GM12878 (cell line): ENCODE measurements at regions not wholly inside any gene's neighbourhood (a gene's known extent, or its start where the extent isn't known, plus 50 kb on each side); places are given as distances from the start of the nearest gene placed in this dataset.

Source experiments
- ATAC-seq: fragments of 200-7000 bp; cut with Tn5 transposase; 3 replicates; pipeline ENCODE4 v1.9.1; 2020; ENCODE audit warnings: mild to moderate bottlenecking, moderate library complexity
- BruUV-seq: library from RNA; stranded (reverse); fragments of 400-500 nt; replicated peaks from 2 replicates; lab custom pipeline; 2021; lab: Mats Ljungman, UMichigan
- CTCF ChIA-PET: fragments of 300-600 bp; sonication (Branson Sonifier 250); formaldehyde crosslinking; extraction: SDS; loops from one replicate; lab custom pipeline; 2021; ENCODE audit warnings: inconsistent platforms; lab: Yijun Ruan, JAX
- POLR2A ChIA-PET: fragments of 350-600 bp; formaldehyde crosslinking; extraction: SDS; loops from one replicate; lab custom pipeline; 2021; ENCODE audit warnings: inconsistent platforms; lab: Charles Lee
- RAD21 ChIA-PET: fragments of 300-600 bp; sonication (Branson Sonifier 250); formaldehyde crosslinking; loops from one replicate; lab custom pipeline; 2023; ENCODE audit warnings: antibody characterized with exemption; ENCODE audit not compliant: unreplicated experiment; lab: Charles Lee
- SMC1A ChIA-PET: fragments of 300-600 bp; sonication (Branson Sonifier 250); formaldehyde crosslinking; loops from one replicate; lab custom pipeline; 2023; ENCODE audit not compliant: unreplicated experiment, uncharacterized antibody; lab: Charles Lee
- DNase-seq: peaks from one replicate; pipeline ENCODE4 v3.0.0-alpha.2; 2011; ENCODE audit warnings: low read depth, low spot score
- FAIRE-seq: peaks from 3 replicates; lab custom pipeline; 2011; peaks lifted over from hg19 to GRCh38; lab: Jason Lieb, UNC
- H2AFZ ChIP-seq: 2 replicates; pipeline ENCODE4 v1.6.0; 2011; ENCODE audit warnings: low read depth, low read length, control low read depth; ENCODE audit not compliant: control insufficient read depth
- H3K27ac ChIP-seq: 2 replicates; pipeline ENCODE4 v1.5.1; 2011; ENCODE audit warnings: control low read depth; ENCODE audit not compliant: control insufficient read depth, insufficient read depth
- H3K27me3 ChIP-seq, 2 experiments: replicated peaks in 1 of 2; 2 replicates each; pipeline versions ENCODE4 v1.6.0 to v1.6.1; 2011; ENCODE audit warnings: low read length in 1 of 2; ENCODE audit not compliant: control insufficient read depth in 2 of 2, insufficient read depth in 2 of 2
- H3K36me3 ChIP-seq, 2 experiments: 2 replicates each; pipeline ENCODE4 v1.5.1; 2011; ENCODE audit warnings: low read length in 1 of 2; ENCODE audit not compliant: control insufficient read depth in 2 of 2, insufficient read depth in 2 of 2
- H3K4me1 ChIP-seq: 2 replicates; pipeline ENCODE4 v1.6.1; 2011; ENCODE audit warnings: mild to moderate bottlenecking, low read length, moderate library complexity, mixed read lengths; ENCODE audit not compliant: control insufficient read depth, insufficient read depth
- H3K4me2 ChIP-seq: 2 replicates; pipeline ENCODE4 v1.6.0; 2011; ENCODE audit warnings: control low read depth; ENCODE audit not compliant: control insufficient read depth, insufficient read depth
- H3K4me3 ChIP-seq: fragments of 200-600 bp; sonication (generic); 2 replicates; pipeline ENCODE4 v1.5.1; 2016
- H3K79me2 ChIP-seq: 2 replicates; pipeline ENCODE4 v1.6.0; 2011; ENCODE audit warnings: low read length; ENCODE audit not compliant: control insufficient read depth, insufficient read depth
- H3K9ac ChIP-seq: 2 replicates; pipeline ENCODE4 v1.8.0; 2011; ENCODE audit warnings: low read length, control low read depth, mixed read lengths; ENCODE audit not compliant: control insufficient read depth, insufficient read depth
- H3K9me3 ChIP-seq: replicated peaks from 3 replicates; pipeline ENCODE4 v1.5.1; 2011; ENCODE audit warnings: mild to moderate bottlenecking, low read length; ENCODE audit not compliant: control insufficient read depth, insufficient read depth
- H4K20me1 ChIP-seq: 2 replicates; pipeline ENCODE4 v1.6.0; 2011; ENCODE audit not compliant: control insufficient read depth, insufficient read depth
- BCL11A ChIP-seq: IDR thresholded peaks from 2 replicates; pipeline ENCODE4 v1.6.1; 2011; ENCODE audit warnings: low read depth, low read length
- CREM ChIP-seq: IDR thresholded peaks from 2 replicates; pipeline ENCODE4 v1.6.1; 2014; ENCODE audit warnings: antibody characterized with exemption, low read depth
- HDGF ChIP-seq: fragments of 450-650 bp; IDR thresholded peaks from 2 replicates; pipeline ENCODE4 v1.6.1; 2016; ENCODE audit warnings: antibody characterized with exemption
- JUNB ChIP-seq: IDR thresholded peaks from 2 replicates; pipeline ENCODE4 v1.6.1; 2016; ENCODE audit warnings: antibody characterized with exemption, mild to moderate bottlenecking
- NBN ChIP-seq: fragments of 450-650 bp; IDR thresholded peaks from 2 replicates; pipeline ENCODE4 v1.6.1; 2016
- RAD21 ChIP-seq: IDR thresholded peaks from 2 replicates; pipeline ENCODE4 v1.6.1; 2011; ENCODE audit warnings: mild to moderate bottlenecking, low read depth, low read length, moderate library complexity; ENCODE audit not compliant: insufficient read depth
- RCOR1 ChIP-seq: conservative IDR thresholded peaks from 2 replicates; pipeline ENCODE4 v1.6.1; 2012; ENCODE audit warnings: low read depth, low read length, improper control_type of control experiment
- SIN3A ChIP-seq: IDR thresholded peaks from 2 replicates; pipeline ENCODE4 v1.6.1; 2012; ENCODE audit warnings: low read depth, low read length, improper control_type of control experiment
- SMARCA5 ChIP-seq: fragments of 450-650 bp; IDR thresholded peaks from 2 replicates; pipeline ENCODE4 v1.6.1; 2017; ENCODE audit warnings: mild to moderate bottlenecking
- TCF12 ChIP-seq: IDR thresholded peaks from 2 replicates; pipeline ENCODE4 v1.6.1; 2011; ENCODE audit warnings: low read depth, mild to moderate bottlenecking, low read length
- WGBS: methylation state at CpG from one replicate; pipeline ENCODE4 v1.1.6; 2016; ENCODE audit warnings: low lambda C conversion rate; ENCODE audit not compliant: insufficient replicate concordance, insufficient coverage; ENCODE audit errors: missing lambda C conversion rate; 5-methylcytosine and 5-hydroxymethylcytosine counted together
- in situ Hi-C: fragments of 300-500 bp; cut with MboI; formaldehyde crosslinking; loops from 9 replicates; pipeline ENCODE4 v1.14.3; 2018; ENCODE audit warnings: mixed read lengths
- intact Hi-C: fragments of 100-400 bp; cut with micrococcal nuclease; formaldehyde crosslinking; loops from one replicate; pipeline ENCODE4 v1.14.2; 2022; ENCODE audit not compliant: unreplicated experiment
- TF ChIP-seq, protein P1 (sequence below): fragments of 450-650 bp; formaldehyde crosslinking; IDR thresholded peaks from 2 replicates; pipeline ENCODE4 v1.4.0; 2020; ENCODE audit warnings: mild to moderate bottlenecking, moderate library complexity
- TF ChIP-seq, protein P2 (sequence below): fragments of 450-650 bp; IDR thresholded peaks from 2 replicates; pipeline ENCODE4 v1.6.1; 2017; ENCODE audit warnings: mild to moderate bottlenecking, moderate library complexity

DNA sequence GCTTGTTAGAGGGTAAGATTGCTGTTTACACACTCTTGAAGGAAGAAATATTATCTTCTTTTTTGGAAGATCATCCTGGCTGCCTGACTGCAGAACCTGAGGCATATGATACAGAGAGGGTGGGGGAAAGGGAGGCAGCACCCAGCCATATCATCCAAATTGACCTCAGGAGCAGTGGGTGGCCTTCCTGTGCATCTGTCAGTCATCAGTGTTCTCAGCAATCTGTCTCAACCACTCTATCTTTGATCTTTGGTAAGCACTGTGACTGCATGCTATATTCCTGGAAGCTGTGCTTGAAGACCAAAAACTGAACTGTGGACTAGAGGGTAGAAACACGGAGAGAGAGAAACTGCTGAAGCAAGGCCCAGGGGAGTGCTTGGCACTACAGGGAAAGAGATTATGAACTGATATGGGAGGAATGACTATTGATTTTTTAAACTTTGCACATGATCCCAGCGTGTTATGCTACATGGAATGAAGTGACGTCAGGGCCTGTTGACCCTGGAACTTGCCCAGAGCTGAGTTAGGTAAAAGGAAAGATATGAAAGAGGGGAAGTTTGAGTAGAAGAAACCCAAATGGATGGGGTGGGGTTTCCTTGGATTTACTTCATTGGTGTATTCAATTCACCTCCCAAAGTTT is 171.5 kb downstream of the ASCL1 start:
- in situ Hi-C loops, result no loop called here

More for the DNA sequence above, 171.5 kb downstream of the ASCL1 start:
- WGBS, result 74% methylated on average over 3 of the region's 3 CpGs
- DNase-seq (no peak), ATAC-seq (no peak), FAIRE-seq (no peak)
- Histone ChIP-seq H2AFZ (no peak overlapping the region), H3K79me2 (no peaks in the 10 kb centered on the region), H3K27ac (no peak overlapping the region), H3K36me3 (no peaks in the 10 kb centered on the region), H3K4me3 (no peak overlapping the region), H3K4me2 (no peak overlapping the region), H3K4me1 (no peaks in the 10 kb centered on the region), H4K20me1 (no peaks in the 10 kb centered on the region), H3K9me3 (peaks cover 4% of the 10 kb centered on the region; the same call in 2 of the 3 replicates), H3K27me3 (no peaks in the 10 kb centered on the region), H3K9ac (no peak overlapping the region)
- BruUV-seq, result no TSS peak
- CTCF ChIA-PET, result no interaction called here
- intact Hi-C loops, result no loop called here
- TF ChIP-seq SMARCA5 (no peak), NBN (no peak), BCL11A (no peak), SIN3A (no peak), JUNB (no peak), TCF12 (no peak), RCOR1 (no peak), RAD21 (no peak), CREM (no peak), HDGF (no peak)
- TF ChIP-seq, protein P1, sequence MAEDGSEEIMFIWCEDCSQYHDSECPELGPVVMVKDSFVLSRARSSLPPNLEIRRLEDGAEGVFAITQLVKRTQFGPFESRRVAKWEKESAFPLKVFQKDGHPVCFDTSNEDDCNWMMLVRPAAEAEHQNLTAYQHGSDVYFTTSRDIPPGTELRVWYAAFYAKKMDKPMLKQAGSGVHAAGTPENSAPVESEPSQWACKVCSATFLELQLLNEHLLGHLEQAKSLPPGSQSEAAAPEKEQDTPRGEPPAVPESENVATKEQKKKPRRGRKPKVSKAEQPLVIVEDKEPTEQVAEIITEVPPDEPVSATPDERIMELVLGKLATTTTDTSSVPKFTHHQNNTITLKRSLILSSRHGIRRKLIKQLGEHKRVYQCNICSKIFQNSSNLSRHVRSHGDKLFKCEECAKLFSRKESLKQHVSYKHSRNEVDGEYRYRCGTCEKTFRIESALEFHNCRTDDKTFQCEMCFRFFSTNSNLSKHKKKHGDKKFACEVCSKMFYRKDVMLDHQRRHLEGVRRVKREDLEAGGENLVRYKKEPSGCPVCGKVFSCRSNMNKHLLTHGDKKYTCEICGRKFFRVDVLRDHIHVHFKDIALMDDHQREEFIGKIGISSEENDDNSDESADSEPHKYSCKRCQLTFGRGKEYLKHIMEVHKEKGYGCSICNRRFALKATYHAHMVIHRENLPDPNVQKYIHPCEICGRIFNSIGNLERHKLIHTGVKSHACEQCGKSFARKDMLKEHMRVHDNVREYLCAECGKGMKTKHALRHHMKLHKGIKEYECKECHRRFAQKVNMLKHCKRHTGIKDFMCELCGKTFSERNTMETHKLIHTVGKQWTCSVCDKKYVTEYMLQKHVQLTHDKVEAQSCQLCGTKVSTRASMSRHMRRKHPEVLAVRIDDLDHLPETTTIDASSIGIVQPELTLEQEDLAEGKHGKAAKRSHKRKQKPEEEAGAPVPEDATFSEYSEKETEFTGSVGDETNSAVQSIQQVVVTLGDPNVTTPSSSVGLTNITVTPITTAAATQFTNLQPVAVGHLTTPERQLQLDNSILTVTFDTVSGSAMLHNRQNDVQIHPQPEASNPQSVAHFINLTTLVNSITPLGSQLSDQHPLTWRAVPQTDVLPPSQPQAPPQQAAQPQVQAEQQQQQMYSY (CRISPR knock-in tag), result no peak
- TF ChIP-seq, protein P2, sequence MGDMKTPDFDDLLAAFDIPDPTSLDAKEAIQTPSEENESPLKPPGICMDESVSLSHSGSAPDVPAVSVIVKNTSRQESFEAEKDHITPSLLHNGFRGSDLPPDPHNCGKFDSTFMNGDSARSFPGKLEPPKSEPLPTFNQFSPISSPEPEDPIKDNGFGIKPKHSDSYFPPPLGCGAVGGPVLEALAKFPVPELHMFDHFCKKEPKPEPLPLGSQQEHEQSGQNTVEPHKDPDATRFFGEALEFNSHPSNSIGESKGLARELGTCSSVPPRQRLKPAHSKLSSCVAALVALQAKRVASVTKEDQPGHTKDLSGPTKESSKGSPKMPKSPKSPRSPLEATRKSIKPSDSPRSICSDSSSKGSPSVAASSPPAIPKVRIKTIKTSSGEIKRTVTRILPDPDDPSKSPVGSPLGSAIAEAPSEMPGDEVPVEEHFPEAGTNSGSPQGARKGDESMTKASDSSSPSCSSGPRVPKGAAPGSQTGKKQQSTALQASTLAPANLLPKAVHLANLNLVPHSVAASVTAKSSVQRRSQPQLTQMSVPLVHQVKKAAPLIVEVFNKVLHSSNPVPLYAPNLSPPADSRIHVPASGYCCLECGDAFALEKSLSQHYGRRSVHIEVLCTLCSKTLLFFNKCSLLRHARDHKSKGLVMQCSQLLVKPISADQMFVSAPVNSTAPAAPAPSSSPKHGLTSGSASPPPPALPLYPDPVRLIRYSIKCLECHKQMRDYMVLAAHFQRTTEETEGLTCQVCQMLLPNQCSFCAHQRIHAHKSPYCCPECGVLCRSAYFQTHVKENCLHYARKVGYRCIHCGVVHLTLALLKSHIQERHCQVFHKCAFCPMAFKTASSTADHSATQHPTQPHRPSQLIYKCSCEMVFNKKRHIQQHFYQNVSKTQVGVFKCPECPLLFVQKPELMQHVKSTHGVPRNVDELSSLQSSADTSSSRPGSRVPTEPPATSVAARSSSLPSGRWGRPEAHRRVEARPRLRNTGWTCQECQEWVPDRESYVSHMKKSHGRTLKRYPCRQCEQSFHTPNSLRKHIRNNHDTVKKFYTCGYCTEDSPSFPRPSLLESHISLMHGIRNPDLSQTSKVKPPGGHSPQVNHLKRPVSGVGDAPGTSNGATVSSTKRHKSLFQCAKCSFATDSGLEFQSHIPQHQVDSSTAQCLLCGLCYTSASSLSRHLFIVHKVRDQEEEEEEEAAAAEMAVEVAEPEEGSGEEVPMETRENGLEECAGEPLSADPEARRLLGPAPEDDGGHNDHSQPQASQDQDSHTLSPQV, result no peak
- POLR2A ChIA-PET, result interaction anchor here (0.9 to 1.9 kb wide), 3 partner anchors 10 to 12 kb away, joined by 3 to 7 read pairs (median 4); no protein-coding TSS in a partner anchor
- RAD21 ChIA-PET, result no interaction called here
- SMC1A ChIA-PET, result interaction anchor here (0.7 to 2.3 kb wide), 5 partner anchors 10 to 95 kb away, joined by 3 to 9 read pairs (median 6); no protein-coding TSS in a partner anchor
